ENCODE measurements at regions not wholly inside any gene's neighbourhood (a gene's known extent, or its start where the extent isn't known, plus 50 kb on each side); places are given as distances from the start of the nearest gene placed in this dataset.

GRCh38 chr9:13923381-13923780 lies 390.6 kb downstream of the NFIB start:
- Mint-ChIP-seq H3K27me3 (no peaks in the 10 kb centered on the region), H3K4me1 (no peaks in the 10 kb centered on the region), H3K27ac (no peak overlapping the region), H3K4me3 (no peak overlapping the region), H3K9me3 (ENCODE audit: insufficient read depth) (peaks cover 2% of the 10 kb centered on the region)
- H3K36me3 ChIP-seq (replicated peaks in 1 of 2; ENCODE audit: control extremely low read depth in 1 of 2, control insufficient read depth in 1 of 2, extremely low read depth in 1 of 2, insufficient read depth in 2 of 2, low read length in 1 of 2) = no peaks in the 10 kb centered on the region
- intact Hi-C loops (cut with micrococcal nuclease) = no loop called here
- H3K4me3 ChIP-seq (ENCODE audit: control extremely low read depth in 1 of 5, extremely low read depth in 1 of 5, insufficient read depth in 1 of 5, low read depth in 2 of 5, low read length in 4 of 5) = no peak overlapping the region
- no peak overlapping the region for H3K9ac ChIP-seq (ENCODE audit: low read length)
- no peaks in the 10 kb centered on the region for H3K4me1 ChIP-seq (ENCODE audit: control insufficient read depth in 2 of 2, insufficient read depth in 2 of 2, low read length in 2 of 2)
- no peak overlapping the region for H3K27ac ChIP-seq (ENCODE audit: low read length in 2 of 2)
- ATAC-seq (ENCODE audit: low read depth) = no peak
- no peak for DNase-seq
- no peaks in the 10 kb centered on the region for H4K20me1 ChIP-seq (ENCODE audit: control insufficient read depth, insufficient read depth, low read length, poor library complexity, severe bottlenecking)
- TF ChIP-seq CTCF (IDR thresholded peaks at IDR 0.05) (no peak), EZH2 (IDR thresholded peaks at IDR 0.05; ENCODE audit: borderline replicate concordance, insufficient read depth, low read depth, low read length, poor library complexity, severe bottlenecking) (no peak)
- no peaks in the 10 kb centered on the region for H3K79me2 ChIP-seq (ENCODE audit: control insufficient read depth, insufficient read depth, low read length)
- H3K4me2 ChIP-seq (replicated peaks; ENCODE audit: low read depth, low read length, poor library complexity, severe bottlenecking) = no peak overlapping the region
- H3K9me3 ChIP-seq (ENCODE audit: control extremely low read depth in 1 of 3, control insufficient read depth in 2 of 3, insufficient read depth in 1 of 3, low read length in 2 of 3) = peaks cover 0 to 3% (median 0%) of the 10 kb centered on the region in 3 donors
- no peaks in the 10 kb centered on the region for H3K27me3 ChIP-seq (replicated peaks in 1 of 4; ENCODE audit: control extremely low read depth in 1 of 4, control insufficient read depth in 3 of 4, insufficient read depth in 4 of 4, low read length in 3 of 4)
- 100% methylated on average over 1 of the region's 4 CpGs for WGBS (ENCODE audit: insufficient coverage)
- H2AFZ ChIP-seq (ENCODE audit: insufficient read depth, low read depth, low read length, poor library complexity, severe bottlenecking) = no peak overlapping the region
- CTCF ChIA-PET = no interaction called here
- POLR2A ChIA-PET = no interaction called here

DNA sequence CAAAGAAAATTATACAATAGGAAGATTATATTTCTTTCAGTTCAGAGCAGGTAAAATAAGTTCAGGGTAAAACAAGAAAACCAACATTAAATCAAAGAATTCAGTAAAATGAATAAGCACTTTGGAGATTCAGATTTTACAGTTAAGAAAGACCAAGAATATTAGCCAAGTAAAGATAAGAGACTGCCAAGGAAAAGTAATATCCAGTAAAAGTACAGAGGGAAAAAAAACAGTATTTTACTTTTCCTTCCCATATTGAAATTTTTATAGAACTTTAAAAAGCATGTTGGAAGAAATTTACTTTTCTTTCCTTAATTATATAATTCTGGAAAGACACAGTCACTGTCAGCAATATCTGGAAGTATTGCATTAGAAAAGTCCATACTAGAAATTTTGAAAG lies 393.4 kb downstream of the NFIB start:
- H3K4me3 Mint-ChIP-seq = no peak overlapping the region
- ChIA-PET POLR2A (no interaction called here), CTCF (no interaction called here)
- no peak overlapping the region for H3K27ac Mint-ChIP-seq
- no peaks in the 10 kb centered on the region for H4K20me1 ChIP-seq (ENCODE audit: control insufficient read depth, insufficient read depth, low read length, poor library complexity, severe bottlenecking)
- peaks cover 0 to 3% (median 0%) of the 10 kb centered on the region in 3 donors for H3K9me3 ChIP-seq (ENCODE audit: control extremely low read depth in 1 of 3, control insufficient read depth in 2 of 3, insufficient read depth in 1 of 3, low read length in 2 of 3)
- H3K4me3 ChIP-seq (ENCODE audit: control extremely low read depth in 1 of 5, extremely low read depth in 1 of 5, insufficient read depth in 1 of 5, low read depth in 2 of 5, low read length in 4 of 5) = no peak overlapping the region
- H3K27ac ChIP-seq (ENCODE audit: low read length in 2 of 2) = no peak overlapping the region
- no peaks in the 10 kb centered on the region for H3K36me3 ChIP-seq (replicated peaks in 1 of 2; ENCODE audit: control extremely low read depth in 1 of 2, control insufficient read depth in 1 of 2, extremely low read depth in 1 of 2, insufficient read depth in 2 of 2, low read length in 1 of 2)
- no peak overlapping the region for H3K4me2 ChIP-seq (replicated peaks; ENCODE audit: low read depth, low read length, poor library complexity, severe bottlenecking)
- no peaks in the 10 kb centered on the region for H3K27me3 ChIP-seq (replicated peaks in 1 of 4; ENCODE audit: control extremely low read depth in 1 of 4, control insufficient read depth in 3 of 4, insufficient read depth in 4 of 4, low read length in 3 of 4)
- H3K4me1 Mint-ChIP-seq = no peaks in the 10 kb centered on the region
- ATAC-seq (ENCODE audit: low read depth) (no peak), DNase-seq (no peak)
- no peaks in the 10 kb centered on the region for H3K79me2 ChIP-seq (ENCODE audit: control insufficient read depth, insufficient read depth, low read length)
- H3K9me3 Mint-ChIP-seq (ENCODE audit: insufficient read depth) = no peaks in the 10 kb centered on the region
- TF ChIP-seq EZH2 (IDR thresholded peaks at IDR 0.05; ENCODE audit: borderline replicate concordance, insufficient read depth, low read depth, low read length, poor library complexity, severe bottlenecking) (no peak), CTCF (IDR thresholded peaks at IDR 0.05) (no peak)
- intact Hi-C loops (cut with micrococcal nuclease) = no loop called here
- H3K27me3 Mint-ChIP-seq = no peaks in the 10 kb centered on the region
- no peak overlapping the region for H2AFZ ChIP-seq (ENCODE audit: insufficient read depth, low read depth, low read length, poor library complexity, severe bottlenecking)
- H3K4me1 ChIP-seq (ENCODE audit: control insufficient read depth in 2 of 2, insufficient read depth in 2 of 2, low read length in 2 of 2) = no peaks in the 10 kb centered on the region
- no peak overlapping the region for H3K9ac ChIP-seq (ENCODE audit: low read length)

Measured in B cell (primary cell).